ENCODE measurements at regions not wholly inside any gene's neighbourhood (a gene's known extent, or its start where the extent isn't known, plus 50 kb on each side); places are given as distances from the start of the nearest gene placed in this dataset.

DNA sequence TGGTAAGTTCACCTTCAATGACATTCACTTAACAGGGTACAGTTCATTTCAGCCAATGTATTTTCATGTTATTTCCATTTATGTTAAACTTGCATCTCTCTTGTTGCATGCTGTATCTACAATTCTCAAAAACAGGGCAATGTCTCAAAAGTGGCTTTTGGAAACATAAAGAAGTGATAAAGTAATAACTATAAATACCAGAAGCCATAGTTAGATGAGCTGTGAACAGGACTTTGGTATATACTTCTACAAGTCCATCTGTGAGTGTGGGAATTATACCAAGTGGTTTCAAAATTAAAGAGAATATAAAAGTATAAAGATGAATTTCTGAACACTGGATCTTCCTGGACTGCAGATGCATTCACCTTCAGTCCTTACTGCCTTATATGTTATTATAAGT lies 585.4 kb upstream of the PBX1 start:
- Histone ChIP-seq H3K4me1 (ENCODE audit: control insufficient read depth in 1 of 2, insufficient read depth in 2 of 2, low read depth in 1 of 2, low read length in 1 of 2) (no peaks in the 10 kb centered on the region), H3F3A (replicated peaks; ENCODE audit: insufficient read depth) (no peaks in the 10 kb centered on the region), H3K9me3 (0 out of 2 replicates have a peak, but pooled peaks cover 4% of the 10 kb centered on the region), H3K27ac (ENCODE audit: low read depth in 2 of 2, low read length in 1 of 2) (no peak overlapping the region), H3K4me2 (no peak overlapping the region), H3K79me2 (ENCODE audit: insufficient read depth) (no peaks in the 10 kb centered on the region), H3K4me3 (ENCODE audit: low read depth in 2 of 2, low read length in 1 of 2) (no peak overlapping the region), H3K9ac (no peak overlapping the region), H3K36me3 (replicated peaks in 1 of 2; ENCODE audit: control insufficient read depth in 1 of 2, insufficient read depth in 2 of 2, low read length in 1 of 2) (no peaks in the 10 kb centered on the region), H3K27me3 (ENCODE audit: insufficient read depth) (no peaks in the 10 kb centered on the region), H3K9me2 (no peaks in the 10 kb centered on the region), H4K20me1 (ENCODE audit: insufficient read depth) (no peaks in the 10 kb centered on the region), H2AFZ (ENCODE audit: low read depth) (no peak overlapping the region)
- ChIA-PET CTCF (no interaction called here), POLR2A (no interaction called here)
- TF ChIP-seq FOSL2 (IDR thresholded peaks at IDR 0.05; ENCODE audit: borderline replicate concordance, low read depth) (no peak), MXI1 (IDR thresholded peaks at IDR 0.05; ENCODE audit: low read depth, low read length) (no peak), RXRA (IDR thresholded peaks at IDR 0.05; ENCODE audit: borderline replicate concordance, low read depth) (no peak), GABPA (IDR thresholded peaks at IDR 0.05; ENCODE audit: low read depth) (no peak), MEF2A (IDR thresholded peaks at IDR 0.05; ENCODE audit: borderline replicate concordance, low read depth) (no peak), GATA2 (CRISPR knock-in tag; IDR thresholded peaks at IDR 0.05) (no peak), JUND (IDR thresholded peaks at IDR 0.05) (no peak), TCF12 (IDR thresholded peaks at IDR 0.05) (no peak), POLR2AphosphoS5 (IDR thresholded peaks at IDR 0.05; ENCODE audit: low read depth, low read length) (no peak), FOXM1 (IDR thresholded peaks at IDR 0.05; ENCODE audit: low read depth) (no peak)
- TF ChIP-seq, protein P1, sequence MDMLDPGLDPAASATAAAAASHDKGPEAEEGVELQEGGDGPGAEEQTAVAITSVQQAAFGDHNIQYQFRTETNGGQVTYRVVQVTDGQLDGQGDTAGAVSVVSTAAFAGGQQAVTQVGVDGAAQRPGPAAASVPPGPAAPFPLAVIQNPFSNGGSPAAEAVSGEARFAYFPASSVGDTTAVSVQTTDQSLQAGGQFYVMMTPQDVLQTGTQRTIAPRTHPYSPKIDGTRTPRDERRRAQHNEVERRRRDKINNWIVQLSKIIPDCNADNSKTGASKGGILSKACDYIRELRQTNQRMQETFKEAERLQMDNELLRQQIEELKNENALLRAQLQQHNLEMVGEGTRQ (IDR thresholded peaks at IDR 0.05; ENCODE audit: borderline replicate concordance, low read depth, low read length) = no peak
- TF ChIP-seq, protein P2, sequence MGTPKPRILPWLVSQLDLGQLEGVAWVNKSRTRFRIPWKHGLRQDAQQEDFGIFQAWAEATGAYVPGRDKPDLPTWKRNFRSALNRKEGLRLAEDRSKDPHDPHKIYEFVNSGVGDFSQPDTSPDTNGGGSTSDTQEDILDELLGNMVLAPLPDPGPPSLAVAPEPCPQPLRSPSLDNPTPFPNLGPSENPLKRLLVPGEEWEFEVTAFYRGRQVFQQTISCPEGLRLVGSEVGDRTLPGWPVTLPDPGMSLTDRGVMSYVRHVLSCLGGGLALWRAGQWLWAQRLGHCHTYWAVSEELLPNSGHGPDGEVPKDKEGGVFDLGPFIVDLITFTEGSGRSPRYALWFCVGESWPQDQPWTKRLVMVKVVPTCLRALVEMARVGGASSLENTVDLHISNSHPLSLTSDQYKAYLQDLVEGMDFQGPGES (IDR thresholded peaks at IDR 0.05; ENCODE audit: low read depth, low read length) = no peak
- TF ChIP-seq, protein P3, sequence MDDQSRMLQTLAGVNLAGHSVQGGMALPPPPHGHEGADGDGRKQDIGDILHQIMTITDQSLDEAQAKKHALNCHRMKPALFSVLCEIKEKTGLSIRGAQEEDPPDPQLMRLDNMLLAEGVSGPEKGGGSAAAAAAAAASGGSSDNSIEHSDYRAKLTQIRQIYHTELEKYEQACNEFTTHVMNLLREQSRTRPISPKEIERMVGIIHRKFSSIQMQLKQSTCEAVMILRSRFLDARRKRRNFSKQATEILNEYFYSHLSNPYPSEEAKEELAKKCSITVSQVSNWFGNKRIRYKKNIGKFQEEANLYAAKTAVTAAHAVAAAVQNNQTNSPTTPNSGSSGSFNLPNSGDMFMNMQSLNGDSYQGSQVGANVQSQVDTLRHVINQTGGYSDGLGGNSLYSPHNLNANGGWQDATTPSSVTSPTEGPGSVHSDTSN (IDR thresholded peaks at IDR 0.05) = no peak
- no peak for DNase-seq

DNA sequence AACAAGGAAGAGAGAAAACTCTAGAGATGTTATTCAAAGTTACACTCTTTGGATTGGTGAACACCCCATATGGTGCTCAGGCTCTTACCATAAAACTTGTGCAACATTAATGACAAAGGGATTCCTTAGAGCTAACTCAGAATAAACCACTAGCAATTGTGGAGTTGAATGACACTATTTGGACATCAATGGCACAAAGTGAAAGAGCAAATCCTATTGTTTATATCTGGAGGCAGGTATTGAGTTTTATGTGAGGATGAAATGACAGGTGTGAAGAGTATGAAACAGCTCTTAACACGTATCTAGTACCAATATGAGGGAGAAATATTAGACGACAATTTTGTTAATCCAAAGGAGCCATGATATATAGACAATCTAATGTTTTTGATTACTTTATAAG lies 584.9 kb upstream of the PBX1 start:
- Histone ChIP-seq H3K4me2 (no peak overlapping the region), H3K27me3 (ENCODE audit: insufficient read depth) (no peaks in the 10 kb centered on the region), H3K4me3 (ENCODE audit: low read depth in 2 of 2, low read length in 1 of 2) (no peak overlapping the region), H3K9ac (no peak overlapping the region), H3K36me3 (replicated peaks in 1 of 2; ENCODE audit: control insufficient read depth in 1 of 2, insufficient read depth in 2 of 2, low read length in 1 of 2) (no peaks in the 10 kb centered on the region), H3F3A (replicated peaks; ENCODE audit: insufficient read depth) (no peaks in the 10 kb centered on the region), H3K27ac (ENCODE audit: low read depth in 2 of 2, low read length in 1 of 2) (no peak overlapping the region), H3K9me3 (0 out of 2 replicates have a peak, but pooled peaks cover 4% of the 10 kb centered on the region), H4K20me1 (ENCODE audit: insufficient read depth) (no peaks in the 10 kb centered on the region), H3K4me1 (ENCODE audit: control insufficient read depth in 1 of 2, insufficient read depth in 2 of 2, low read depth in 1 of 2, low read length in 1 of 2) (no peaks in the 10 kb centered on the region), H2AFZ (ENCODE audit: low read depth) (no peak overlapping the region), H3K9me2 (no peaks in the 10 kb centered on the region), H3K79me2 (ENCODE audit: insufficient read depth) (no peaks in the 10 kb centered on the region)
- TF ChIP-seq EP300 (IDR thresholded peaks at IDR 0.05; ENCODE audit: borderline replicate concordance in 1 of 2, low read depth in 1 of 2, low read length in 1 of 2) (no peak), RXRA (IDR thresholded peaks at IDR 0.05; ENCODE audit: borderline replicate concordance, low read depth) (no peak), POLR2AphosphoS5 (IDR thresholded peaks at IDR 0.05; ENCODE audit: low read depth, low read length) (no peak), TAF1 (IDR thresholded peaks at IDR 0.05; ENCODE audit: borderline replicate concordance, low read depth, low read length) (no peak), SMC3 (IDR thresholded peaks at IDR 0.05; ENCODE audit: low read depth, low read length) (no peak), EZH2phosphoT487 (IDR thresholded peaks at IDR 0.05; ENCODE audit: borderline replicate concordance, low read depth) (no peak), YY1 (IDR thresholded peaks at IDR 0.05; ENCODE audit: low read depth) (no peak), FOXM1 (IDR thresholded peaks at IDR 0.05; ENCODE audit: low read depth) (no peak), MEF2A (IDR thresholded peaks at IDR 0.05; ENCODE audit: borderline replicate concordance, low read depth) (no peak), RCOR1 (IDR thresholded peaks at IDR 0.05; ENCODE audit: low read length) (no peak), CHD2 (IDR thresholded peaks at IDR 0.05; ENCODE audit: low read length, partially characterized antibody) (no peak)
- TF ChIP-seq, protein P4, sequence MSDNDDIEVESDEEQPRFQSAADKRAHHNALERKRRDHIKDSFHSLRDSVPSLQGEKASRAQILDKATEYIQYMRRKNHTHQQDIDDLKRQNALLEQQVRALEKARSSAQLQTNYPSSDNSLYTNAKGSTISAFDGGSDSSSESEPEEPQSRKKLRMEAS (IDR thresholded peaks at IDR 0.05; ENCODE audit: low read depth) = no peak
- TF ChIP-seq, protein P5, sequence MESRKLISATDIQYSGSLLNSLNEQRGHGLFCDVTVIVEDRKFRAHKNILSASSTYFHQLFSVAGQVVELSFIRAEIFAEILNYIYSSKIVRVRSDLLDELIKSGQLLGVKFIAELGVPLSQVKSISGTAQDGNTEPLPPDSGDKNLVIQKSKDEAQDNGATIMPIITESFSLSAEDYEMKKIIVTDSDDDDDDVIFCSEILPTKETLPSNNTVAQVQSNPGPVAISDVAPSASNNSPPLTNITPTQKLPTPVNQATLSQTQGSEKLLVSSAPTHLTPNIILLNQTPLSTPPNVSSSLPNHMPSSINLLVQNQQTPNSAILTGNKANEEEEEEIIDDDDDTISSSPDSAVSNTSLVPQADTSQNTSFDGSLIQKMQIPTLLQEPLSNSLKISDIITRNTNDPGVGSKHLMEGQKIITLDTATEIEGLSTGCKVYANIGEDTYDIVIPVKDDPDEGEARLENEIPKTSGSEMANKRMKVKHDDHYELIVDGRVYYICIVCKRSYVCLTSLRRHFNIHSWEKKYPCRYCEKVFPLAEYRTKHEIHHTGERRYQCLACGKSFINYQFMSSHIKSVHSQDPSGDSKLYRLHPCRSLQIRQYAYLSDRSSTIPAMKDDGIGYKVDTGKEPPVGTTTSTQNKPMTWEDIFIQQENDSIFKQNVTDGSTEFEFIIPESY (IDR thresholded peaks at IDR 0.05; ENCODE audit: borderline replicate concordance, low read depth) = no peak
- CTCF ChIA-PET = no interaction called here
- WGBS (ENCODE audit: low lambda C conversion rate) = 21% methylated on average over 2 of the region's 2 CpGs
- DNase-seq = no peak
- POLR2A ChIA-PET = no interaction called here

Measured in SK-N-SH (cell line).